B cell (primary cell): ENCODE measurements at regions not wholly inside any gene's neighbourhood (a gene's known extent, or its start where the extent isn't known, plus 50 kb on each side); places are given as distances from the start of the nearest gene placed in this dataset.

Source experiments
- ATAC-seq: fragments of 200-7000 bp; cut with Tn5 transposase; one replicate; pipeline ENCODE4 v1.10.0; 2021; ENCODE audit warnings: low read depth, mild to moderate bottlenecking, moderate number of reproducible peaks, moderate library complexity
- CTCF ChIA-PET: fragments of 350-600 bp; sonication (Branson Sonifier 250); formaldehyde crosslinking; loops from one replicate; lab custom pipeline; 2021; ENCODE audit warnings: antibody characterized with exemption, inconsistent platforms; lab: Charles Lee
- POLR2A ChIA-PET: fragments of 350-600 bp; sonication (Branson Sonifier 250); formaldehyde crosslinking; loops from one replicate; lab custom pipeline; 2021; ENCODE audit warnings: antibody characterized with exemption; lab: Charles Lee
- DNase-seq: peaks from one replicate; pipeline ENCODE4 v3.0.0; 2013
- H2AFZ ChIP-seq: 2 replicates; pipeline ENCODE4 v1.6.1; 2012; ENCODE audit warnings: mild to moderate bottlenecking, low read depth, low read length; ENCODE audit not compliant: insufficient read depth, poor library complexity, severe bottlenecking
- H3K27ac ChIP-seq, 2 donors: 1 replicate in 1 of 2; 2 replicates in 1 of 2; pipeline ENCODE4 v1.5.1; 2012 to 2013; ENCODE audit warnings: low read length in 2 of 2, mild to moderate bottlenecking in 2 of 2, moderate library complexity in 1 of 2
- H3K27me3 ChIP-seq, 4 experiments: fragments of 200-600 bp in 1 of 4; sonication (generic) in 1 of 4; replicated peaks in 1 of 4; 1 replicate in 2 of 4; 2 replicates in 2 of 4; pipeline versions ENCODE4 v1.6.1 to v1.7.0; 2013 to 2016; ENCODE audit warnings: low read length in 3 of 4, mild to moderate bottlenecking in 2 of 4, mixed read lengths in 1 of 4, moderate library complexity in 1 of 4; ENCODE audit not compliant: insufficient read depth in 4 of 4, control insufficient read depth in 3 of 4; ENCODE audit errors: control extremely low read depth in 1 of 4
- H3K36me3 ChIP-seq, 2 experiments: replicated peaks in 1 of 2; 1 replicate in 1 of 2; 2 replicates in 1 of 2; pipeline versions ENCODE4 v1.6.1 to v1.7.1; 2013; ENCODE audit warnings: low read length in 1 of 2; ENCODE audit not compliant: insufficient read depth in 2 of 2, control insufficient read depth in 1 of 2; ENCODE audit errors: control extremely low read depth in 1 of 2, extremely low read depth in 1 of 2
- H3K4me1 ChIP-seq, 2 donors: fragments of 200-600 bp in 1 of 2; sonication (generic) in 1 of 2; 1 replicate in 1 of 2; 2 replicates in 1 of 2; pipeline versions ENCODE4 v1.5.1 to v1.6.1; 2013 to 2017; ENCODE audit warnings: low read length in 2 of 2; ENCODE audit not compliant: control insufficient read depth in 2 of 2, insufficient read depth in 2 of 2
- H3K4me2 ChIP-seq: replicated peaks from 2 replicates; pipeline ENCODE3; 2012; ENCODE audit warnings: mild to moderate bottlenecking, low read depth, low read length; ENCODE audit not compliant: poor library complexity, severe bottlenecking
- H3K4me3 ChIP-seq, 5 experiments: fragments of 200-600 bp in 1 of 5; sonication (generic) in 1 of 5; 1 replicate in 3 of 5; 2 replicates in 2 of 5; pipeline versions ENCODE4 v1.5.1 to v1.7.0; 2011 to 2016; ENCODE audit warnings: low read length in 4 of 5, mild to moderate bottlenecking in 4 of 5, low read depth in 2 of 5, control low read depth in 1 of 5, moderate library complexity in 1 of 5; ENCODE audit not compliant: insufficient read depth in 1 of 5; ENCODE audit errors: control extremely low read depth in 1 of 5, extremely low read depth in 1 of 5
- H3K79me2 ChIP-seq: fragments of 200-600 bp; sonication (generic); one replicate; pipeline ENCODE4 v1.6.0; 2016; ENCODE audit warnings: low read length; ENCODE audit not compliant: control insufficient read depth, insufficient read depth
- H3K9ac ChIP-seq: fragments of 200-600 bp; sonication (generic); 2 replicates; pipeline ENCODE4 v1.6.1; 2017; ENCODE audit warnings: mild to moderate bottlenecking, low read length, moderate library complexity
- H3K9me3 ChIP-seq, 3 donors: one replicate each; pipeline versions ENCODE4 v1.6.1 to v1.7.1; 2013; ENCODE audit warnings: low read length in 2 of 3; ENCODE audit not compliant: control insufficient read depth in 2 of 3, insufficient read depth in 1 of 3; ENCODE audit errors: control extremely low read depth in 1 of 3
- H4K20me1 ChIP-seq: 2 replicates; pipeline ENCODE4 v1.6.0; 2012; ENCODE audit warnings: mild to moderate bottlenecking, low read length; ENCODE audit not compliant: insufficient read depth, control insufficient read depth, poor library complexity, severe bottlenecking
- H3K27ac Mint-ChIP-seq: one replicate; pipeline ENCODE4 v1.8.0; 2021; ENCODE audit warnings: mixed read lengths
- H3K27me3 Mint-ChIP-seq: one replicate; pipeline ENCODE4 v1.8.0; 2021; ENCODE audit warnings: mixed read lengths
- H3K4me1 Mint-ChIP-seq: one replicate; pipeline ENCODE4 v1.8.0; 2021; ENCODE audit warnings: mixed read lengths
- H3K4me3 Mint-ChIP-seq: one replicate; pipeline ENCODE4 v1.8.0; 2021; ENCODE audit warnings: mixed read lengths
- H3K9me3 Mint-ChIP-seq: one replicate; pipeline ENCODE4 v1.8.0; 2022; ENCODE audit warnings: mixed read lengths; ENCODE audit not compliant: insufficient read depth
- CTCF ChIP-seq: fragments of 200-600 bp; IDR thresholded peaks from one replicate; pipeline ENCODE4 v1.8.0; 2022; ENCODE audit warnings: antibody characterized with exemption, mild to moderate bottlenecking
- EZH2 ChIP-seq: IDR thresholded peaks from 2 replicates; pipeline ENCODE4 v1.6.1; 2012; ENCODE audit warnings: borderline replicate concordance, low read depth, mild to moderate bottlenecking, moderate library complexity, low read length; ENCODE audit not compliant: insufficient read depth, poor library complexity, severe bottlenecking
- WGBS: methylation state at CpG from one replicate; pipeline ENCODE4 v1.1.5; 2013; ENCODE audit warnings: missing lambda C conversion rate; ENCODE audit not compliant: insufficient coverage; 5-methylcytosine and 5-hydroxymethylcytosine counted together
- intact Hi-C: fragments of 100-400 bp; cut with micrococcal nuclease; formaldehyde crosslinking; loops from one replicate; pipeline ENCODE4 v1.10.0; 2022

DNA sequence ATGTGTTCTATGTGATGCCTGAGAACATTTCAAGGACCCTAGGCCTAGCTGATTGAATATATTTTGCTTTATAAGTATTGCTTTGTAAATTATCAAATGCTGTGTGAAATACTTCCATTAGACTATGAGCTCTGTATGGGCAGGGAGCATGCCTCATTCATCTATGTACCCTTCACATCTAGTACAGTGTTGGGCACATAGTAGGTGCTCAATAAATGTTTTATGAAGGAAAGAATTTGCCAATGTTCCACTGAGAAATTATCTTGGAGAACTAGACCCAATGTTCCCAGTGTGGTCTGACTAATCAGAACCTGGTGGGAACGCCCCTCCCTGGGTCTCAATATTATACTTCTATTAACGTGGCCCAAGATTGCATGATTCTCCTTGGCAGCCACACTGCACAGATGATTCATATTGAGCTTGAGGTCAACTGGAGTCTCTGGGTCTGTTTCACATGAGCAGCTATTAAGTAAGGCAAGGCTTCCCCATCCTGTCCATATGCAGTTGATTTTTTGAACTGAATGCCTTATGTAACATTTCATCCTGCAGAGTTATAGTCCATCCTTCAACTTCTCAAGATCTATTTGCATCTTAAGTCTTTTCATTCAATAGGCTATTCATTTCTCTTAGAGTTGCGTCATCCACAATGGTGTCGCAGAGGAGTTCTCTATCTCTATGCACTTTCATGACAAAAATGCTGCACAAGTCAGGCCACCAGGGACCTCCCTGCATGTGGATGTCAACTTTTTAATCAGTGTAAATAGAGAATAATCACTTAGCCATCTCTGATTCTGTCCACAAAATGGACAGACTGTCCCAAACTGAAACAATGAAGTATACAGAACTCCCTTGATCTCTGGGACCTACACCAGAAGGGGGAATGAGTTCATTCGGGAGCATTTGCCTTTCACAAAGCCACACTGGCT lies 257.6 kb downstream of the CYP26B1 start:
- Mint-ChIP-seq H3K27ac (no peak overlapping the region), H3K4me1 (no peaks in the 10 kb centered on the region), H3K9me3 (no peaks in the 10 kb centered on the region), H3K27me3 (no peaks in the 10 kb centered on the region), H3K4me3 (no peak overlapping the region)
- ChIA-PET POLR2A (no interaction called here), CTCF (no interaction called here)
- intact Hi-C loops: no loop called here
- H3K79me2 ChIP-seq: no peaks in the 10 kb centered on the region
- TF ChIP-seq CTCF: no peak
- no peak for TF ChIP-seq EZH2
- no peak overlapping the region for H3K4me3 ChIP-seq
- no peaks in the 10 kb centered on the region for H4K20me1 ChIP-seq
- H3K9me3 ChIP-seq: peaks cover 0 to 3% (median 0%) of the 10 kb centered on the region in 3 donors
- ATAC-seq (no peak), DNase-seq (no peak)
- no peak overlapping the region for H3K9ac ChIP-seq
- H3K4me1 ChIP-seq: no peaks in the 10 kb centered on the region
- 93% methylated on average over 3 of the region's 5 CpGs for WGBS
- H3K27me3 ChIP-seq: no peaks in the 10 kb centered on the region
- H2AFZ ChIP-seq: no peak overlapping the region
- H3K27ac ChIP-seq: no peak overlapping the region
- no peaks in the 10 kb centered on the region for H3K36me3 ChIP-seq
- H3K4me2 ChIP-seq: no peak overlapping the region

- DNase-seq (no peak), ATAC-seq (no peak)
- Histone ChIP-seq H3K36me3 (no peaks in the 10 kb centered on the region), H3K4me3 (no peak overlapping the region), H3K79me2 (no peaks in the 10 kb centered on the region), H2AFZ (no peak overlapping the region), H3K27me3 (peaks cover 0 to 2% (median 0%) of the 10 kb centered on the region in 4 experiments), H3K9me3 (peaks cover 0 to 5% (median 0%) of the 10 kb centered on the region in 3 donors), H3K4me1 (no peaks in the 10 kb centered on the region), H3K9ac (no peak overlapping the region), H3K27ac (no peak overlapping the region), H4K20me1 (no peaks in the 10 kb centered on the region), H3K4me2 (no peak overlapping the region)
- Mint-ChIP-seq H3K27me3 (no peaks in the 10 kb centered on the region), H3K9me3 (no peaks in the 10 kb centered on the region), H3K27ac (no peak overlapping the region), H3K4me1 (no peaks in the 10 kb centered on the region), H3K4me3 (no peak overlapping the region)
- TF ChIP-seq EZH2 (no peak), CTCF (no peak)
- ChIA-PET POLR2A (no interaction called here), CTCF (interaction anchor here (1.0 kb wide), 1 partner anchor 9 kb away, joined by 3 read pairs; no protein-coding TSS in a partner anchor)
- intact Hi-C loops: no loop called here
- 67% methylated on average over 1 of the region's 4 CpGs for WGBS
Observed at GRCh38 chr2:71888751-71889445, 258.8 kb downstream of the CYP26B1 start.
